ENCODE measurements at regions not wholly inside any gene's neighbourhood (a gene's known extent, or its start where the extent isn't known, plus 50 kb on each side); places are given as distances from the start of the nearest gene placed in this dataset.

DNA sequence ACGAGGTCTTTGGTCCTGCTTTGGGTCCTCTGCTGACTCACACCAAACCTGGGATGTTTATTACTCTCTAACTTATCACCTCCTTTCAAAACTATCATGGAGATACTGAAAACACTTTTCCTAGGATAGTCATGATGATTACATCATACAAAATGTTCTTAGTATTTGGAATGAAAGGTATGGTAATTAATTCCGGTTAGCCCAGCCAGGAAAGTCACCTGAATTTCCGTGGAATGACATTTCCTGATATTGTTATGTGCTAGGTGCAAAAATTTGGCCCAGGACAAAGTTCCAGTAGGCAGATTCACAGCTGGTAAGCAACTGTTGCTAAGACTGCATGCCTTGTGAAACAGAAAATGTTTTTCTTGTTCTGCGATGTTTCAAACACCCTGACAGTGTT, 203.4 kb downstream of the ZNF648 start:
- no peak for DNase-seq (ENCODE audit: low spot score)

All from cerebellar cortex (tissue), 1 donor.